Parathyroid adenoma (tissue), 2 donors: ENCODE measurements at regions not wholly inside any gene's neighbourhood (a gene's known extent, or its start where the extent isn't known, plus 50 kb on each side); places are given as distances from the start of the nearest gene placed in this dataset.
"Not testable (repeated sequence)": the region's sequence is repeated elsewhere in the genome, so short reads cannot be mapped to it uniquely, and the experiment has no call there.

Source experiments
- H2AFZ ChIP-seq: fragments of 300-600 bp; sonication (generic); one replicate; pipeline ENCODE4 v1.7.0; 2017; ENCODE audit warnings: antibody characterized with exemption, mild to moderate bottlenecking
- H3K27ac ChIP-seq: fragments of 300-600 bp; sonication (generic); one replicate; pipeline ENCODE4 v1.7.0; 2017
- H3K27me3 ChIP-seq: fragments of 300-600 bp; sonication (generic); one replicate; pipeline ENCODE4 v1.7.0; 2017; ENCODE audit warnings: low read length; ENCODE audit not compliant: control insufficient read depth, insufficient read depth
- H3K36me3 ChIP-seq: fragments of 300-600 bp; sonication (generic); one replicate; pipeline ENCODE4 v1.7.0; 2017; ENCODE audit warnings: low read length; ENCODE audit not compliant: control insufficient read depth, insufficient read depth
- H3K4me1 ChIP-seq: fragments of 300-600 bp; sonication (generic); one replicate; pipeline ENCODE4 v1.7.0; 2017; ENCODE audit warnings: control low read depth
- H3K4me2 ChIP-seq: fragments of 300-600 bp; sonication (generic); one replicate; pipeline ENCODE4 v1.7.0; 2017; ENCODE audit warnings: low read length
- H3K4me3 ChIP-seq: fragments of 300-600 bp; sonication (generic); one replicate; pipeline ENCODE4 v1.7.0; 2017; ENCODE audit warnings: low read depth, low read length
- H3K79me2 ChIP-seq: fragments of 300-600 bp; sonication (generic); one replicate; pipeline ENCODE4 v1.7.0; 2017; ENCODE audit warnings: control low read depth
- H3K9ac ChIP-seq: fragments of 300-600 bp; sonication (generic); one replicate; pipeline ENCODE4 v1.7.0; 2017; ENCODE audit warnings: mild to moderate bottlenecking
- H3K9me3 ChIP-seq: fragments of 300-600 bp; sonication (generic); one replicate; pipeline ENCODE4 v1.7.0; 2017; ENCODE audit warnings: low read length; ENCODE audit not compliant: control insufficient read depth
- CTCF ChIP-seq: fragments of 300-600 bp; sonication (generic); IDR thresholded peaks from one replicate; pipeline ENCODE4 v1.7.0; 2017; ENCODE audit warnings: antibody characterized with exemption, mild to moderate bottlenecking
- donor health status: primary hyperparathyroidism.

GRCh38 chr9:107577140-107577776, 87.7 kb upstream of the KLF4 start:
- Histone ChIP-seq H3K36me3 (no peaks in the 10 kb centered on the region), H3K4me1 (no peaks in the 10 kb centered on the region), H3K27me3 (no peaks in the 10 kb centered on the region), H2AFZ (no peak overlapping the region), H3K4me3 (no peak overlapping the region), H3K9me3 (no peaks in the 10 kb centered on the region), H3K4me2 (no peak overlapping the region), H3K9ac (no peak overlapping the region), H3K27ac (peak overlapping the region; percentile 24), H3K79me2 (no peaks in the 10 kb centered on the region)
- TF ChIP-seq CTCF, result no peak

- TF ChIP-seq CTCF, result no peak
- H3K9me3 ChIP-seq, result no peaks in the 10 kb centered on the region
These were observed 81.6 kb upstream of the KLF4 start for GRCh38 chr9:107571148-107571547.

GRCh38 chr9:107569174-107569573, 79.6 kb upstream of the KLF4 start:
- no peaks in the 10 kb centered on the region for H3K79me2 ChIP-seq
- H3K27me3 ChIP-seq, result no peaks in the 10 kb centered on the region
- H3K9me3 ChIP-seq, result no peaks in the 10 kb centered on the region
- H3K9ac ChIP-seq, result no peak overlapping the region
- no peaks in the 10 kb centered on the region for H3K4me1 ChIP-seq
- H3K27ac ChIP-seq, result no peak overlapping the region
- no peak overlapping the region for H3K4me3 ChIP-seq
- H3K36me3 ChIP-seq, result no peaks in the 10 kb centered on the region
- H2AFZ ChIP-seq, result no peak overlapping the region
- H3K4me2 ChIP-seq, result no peak overlapping the region
- no peak for TF ChIP-seq CTCF

More at GRCh38 chr9:107571148-107571547, 81.6 kb upstream of the KLF4 start:
- Histone ChIP-seq H3K79me2 (no peaks in the 10 kb centered on the region), H3K4me2 (no peak overlapping the region), H3K27ac (no peak overlapping the region), H3K27me3 (no peaks in the 10 kb centered on the region), H2AFZ (no peak overlapping the region), H3K4me1 (no peaks in the 10 kb centered on the region), H3K4me3 (no peak overlapping the region), H3K36me3 (no peaks in the 10 kb centered on the region), H3K9ac (no peak overlapping the region)

- H2AFZ ChIP-seq, H3K27ac ChIP-seq, H3K36me3 ChIP-seq: not testable (repeated sequence)
These were observed 78.8 kb upstream of the KLF4 start for GRCh38 chr9:107568406-107568805.

GRCh38 chr9:107567462-107567861, 77.9 kb upstream of the KLF4 start:
- Histone ChIP-seq H3K79me2 (no peaks in the 10 kb centered on the region), H3K4me2 (no peak overlapping the region), H3K4me1 (no peaks in the 10 kb centered on the region), H2AFZ (no peak overlapping the region), H3K9ac (no peak overlapping the region), H3K27ac (no peak overlapping the region), H3K36me3 (no peaks in the 10 kb centered on the region), H3K9me3 (no peaks in the 10 kb centered on the region), H3K27me3 (no peaks in the 10 kb centered on the region), H3K4me3 (no peak overlapping the region)
- no peak for TF ChIP-seq CTCF

More at GRCh38 chr9:107568406-107568805, 78.8 kb upstream of the KLF4 start:
- H3K9ac ChIP-seq, H3K4me1 ChIP-seq, H3K27me3 ChIP-seq, H3K9me3 ChIP-seq, H3K4me3 ChIP-seq, H3K79me2 ChIP-seq, H3K4me2 ChIP-seq: not testable (repeated sequence)
